ENCODE measurements at regions not wholly inside any gene's neighbourhood (a gene's known extent, or its start where the extent isn't known, plus 50 kb on each side); places are given as distances from the start of the nearest gene placed in this dataset.
"Not testable (repeated sequence)": the region's sequence is repeated elsewhere in the genome, so short reads cannot be mapped to it uniquely, and the experiment has no call there.

DNA sequence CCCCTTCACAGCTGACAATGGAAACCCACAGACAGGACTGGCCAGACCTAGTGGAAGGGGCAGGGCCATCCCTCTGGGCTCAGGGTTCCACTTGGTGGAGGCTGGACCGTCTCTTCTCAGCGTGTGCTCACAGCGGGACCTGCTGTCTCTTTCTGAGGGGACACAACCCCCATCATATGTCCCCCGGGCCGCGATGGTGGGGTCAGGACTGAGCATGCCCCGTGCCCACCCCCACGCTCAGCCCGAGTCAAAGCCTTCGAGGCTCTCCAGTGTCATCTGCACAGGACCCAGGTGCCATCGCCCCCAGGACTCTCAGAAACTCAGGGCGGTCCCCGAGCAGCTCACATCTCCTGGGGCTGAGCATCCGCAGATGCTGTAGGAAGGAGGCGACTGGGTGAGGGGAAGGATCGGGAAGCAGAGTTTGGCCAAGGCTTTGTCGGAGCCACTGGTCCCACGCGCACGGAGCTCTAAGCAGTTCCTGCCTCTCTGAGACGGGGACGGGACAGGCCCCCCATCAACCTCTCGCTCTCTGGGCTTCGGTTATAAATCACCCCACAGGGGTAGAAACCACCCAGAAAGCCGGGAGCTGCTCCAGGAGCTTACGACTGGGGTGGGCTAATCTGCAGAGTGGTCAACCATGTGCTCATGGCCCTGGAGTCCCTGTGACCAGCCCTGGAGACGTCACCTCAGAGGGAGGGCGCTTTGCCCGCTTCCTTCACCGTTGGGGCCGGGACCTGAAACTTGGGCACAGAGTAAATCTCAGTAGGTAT, 183.4 kb upstream of the SULF2 start:
- TF ChIP-seq, protein P1, sequence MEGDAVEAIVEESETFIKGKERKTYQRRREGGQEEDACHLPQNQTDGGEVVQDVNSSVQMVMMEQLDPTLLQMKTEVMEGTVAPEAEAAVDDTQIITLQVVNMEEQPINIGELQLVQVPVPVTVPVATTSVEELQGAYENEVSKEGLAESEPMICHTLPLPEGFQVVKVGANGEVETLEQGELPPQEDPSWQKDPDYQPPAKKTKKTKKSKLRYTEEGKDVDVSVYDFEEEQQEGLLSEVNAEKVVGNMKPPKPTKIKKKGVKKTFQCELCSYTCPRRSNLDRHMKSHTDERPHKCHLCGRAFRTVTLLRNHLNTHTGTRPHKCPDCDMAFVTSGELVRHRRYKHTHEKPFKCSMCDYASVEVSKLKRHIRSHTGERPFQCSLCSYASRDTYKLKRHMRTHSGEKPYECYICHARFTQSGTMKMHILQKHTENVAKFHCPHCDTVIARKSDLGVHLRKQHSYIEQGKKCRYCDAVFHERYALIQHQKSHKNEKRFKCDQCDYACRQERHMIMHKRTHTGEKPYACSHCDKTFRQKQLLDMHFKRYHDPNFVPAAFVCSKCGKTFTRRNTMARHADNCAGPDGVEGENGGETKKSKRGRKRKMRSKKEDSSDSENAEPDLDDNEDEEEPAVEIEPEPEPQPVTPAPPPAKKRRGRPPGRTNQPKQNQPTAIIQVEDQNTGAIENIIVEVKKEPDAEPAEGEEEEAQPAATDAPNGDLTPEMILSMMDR (IDR thresholded peaks at IDR 0.05; ENCODE audit: low read length, missing control alignments): no peak
- no peak for DNase-seq (ENCODE audit: low read depth)
- H3K4me3 ChIP-seq (replicated peaks; ENCODE audit: low read depth, low read length): no peak overlapping the region

GRCh38 chr20:47964149-47964548, 178.9 kb upstream of the SULF2 start:
- TF ChIP-seq, protein P1 (IDR thresholded peaks at IDR 0.05; ENCODE audit: low read length, missing control alignments): no peak
- DNase-seq (ENCODE audit: low read depth): no peak
- H3K4me3 ChIP-seq (replicated peaks; ENCODE audit: low read depth, low read length): no peak overlapping the region

DNA sequence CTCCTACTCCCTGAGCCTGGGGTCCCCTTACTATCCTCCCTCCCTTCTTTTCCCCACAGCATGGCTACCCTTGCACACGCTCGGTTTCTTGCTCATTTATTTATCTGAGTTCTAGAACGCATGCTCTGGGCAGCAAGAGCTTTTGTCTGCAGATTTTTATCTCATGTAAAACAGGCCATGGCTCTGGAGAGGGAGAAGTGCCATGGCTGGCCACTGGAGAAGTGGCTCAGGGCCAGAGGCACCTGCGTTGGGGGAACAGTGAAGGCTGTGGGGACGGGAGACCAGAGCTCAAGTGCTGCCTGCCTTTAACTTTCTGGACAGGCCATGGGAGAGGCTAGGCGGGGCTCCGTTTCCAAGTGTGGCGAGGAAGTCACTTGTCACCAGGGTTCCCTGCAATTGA, 177.7 kb upstream of the SULF2 start:
- no peak overlapping the region for H3K4me3 ChIP-seq (replicated peaks; ENCODE audit: low read depth, low read length)
- no peak for DNase-seq (ENCODE audit: low read depth)
- TF ChIP-seq, protein P1 (IDR thresholded peaks at IDR 0.05; ENCODE audit: low read length, missing control alignments): no peak

- no peak for DNase-seq (ENCODE audit: low read depth)
Observed at GRCh38 chr20:47962286-47962963, 177.1 kb upstream of the SULF2 start.

DNA sequence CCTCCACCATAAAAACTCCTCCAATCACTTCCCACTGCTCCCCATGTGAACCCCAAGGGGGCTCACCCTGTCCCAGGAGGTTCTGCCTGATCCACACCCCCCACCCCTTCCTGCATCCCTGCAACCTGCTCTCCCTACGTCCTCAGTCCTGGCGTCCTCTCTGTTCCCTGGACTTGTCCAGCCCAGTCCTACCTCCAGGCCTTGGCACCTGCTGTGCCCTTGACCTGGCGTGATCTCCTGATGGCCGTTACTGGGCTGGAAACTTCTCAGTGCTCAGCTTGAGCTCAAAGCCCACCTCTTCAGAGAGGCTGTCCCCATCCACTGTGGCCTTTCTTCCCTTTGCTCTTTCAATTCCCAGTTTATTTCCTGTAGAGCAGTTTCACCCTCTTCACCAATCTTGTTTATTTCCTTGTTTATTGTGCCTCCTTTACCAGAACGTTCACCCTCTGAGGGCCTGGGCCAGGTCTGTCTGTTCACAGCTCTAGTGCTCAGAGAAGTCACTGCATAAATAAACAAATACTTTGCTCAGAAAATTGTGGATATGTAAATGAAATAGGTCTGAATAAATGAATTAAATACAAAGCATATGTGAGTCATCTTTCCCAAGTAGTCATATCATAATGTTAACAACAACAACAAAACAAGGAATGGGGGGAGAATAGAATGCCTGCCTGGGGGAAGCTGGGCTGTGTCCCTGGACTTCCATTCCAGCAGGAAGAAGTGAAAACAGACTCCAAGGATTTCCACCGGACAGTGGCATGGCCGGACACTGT, 175.7 kb upstream of the SULF2 start:
- no peak overlapping the region for H3K4me3 ChIP-seq (replicated peaks; ENCODE audit: low read depth, low read length)
- TF ChIP-seq, protein P1 (IDR thresholded peaks at IDR 0.05; ENCODE audit: low read length, missing control alignments): no peak
- DNase-seq (ENCODE audit: low read depth): no peak

More at GRCh38 chr20:47962286-47962963, 177.1 kb upstream of the SULF2 start:
- TF ChIP-seq, protein P1 (IDR thresholded peaks at IDR 0.05; ENCODE audit: low read length, missing control alignments): no peak
- H3K4me3 ChIP-seq (replicated peaks; ENCODE audit: low read depth, low read length): no peak overlapping the region

DNA sequence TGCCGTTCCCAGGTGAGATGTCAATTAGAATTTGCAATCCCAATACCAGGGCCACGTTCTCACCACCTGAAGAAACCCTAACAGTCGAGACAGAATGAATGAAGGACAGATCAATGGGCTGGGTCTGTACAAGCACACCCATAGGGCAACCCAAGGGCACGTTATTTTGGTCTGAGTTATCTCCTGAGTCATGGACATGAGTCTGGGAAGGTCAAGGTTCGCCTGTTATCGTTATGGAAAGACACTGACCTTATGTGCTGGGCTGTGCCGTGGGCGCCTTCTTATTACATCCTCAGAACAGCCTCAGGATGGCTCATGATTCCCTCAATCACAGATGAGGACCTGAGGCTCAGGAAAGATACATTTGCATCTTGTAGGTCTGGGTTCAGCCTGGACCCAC, 175.0 kb upstream of the SULF2 start:
- TF ChIP-seq, protein P1 (IDR thresholded peaks at IDR 0.05; ENCODE audit: low read length, missing control alignments): no peak
- DNase-seq (ENCODE audit: low read depth): no peak
- H3K4me3 ChIP-seq (replicated peaks; ENCODE audit: low read depth, low read length): no peak overlapping the region

- H3K4me3 ChIP-seq (replicated peaks; ENCODE audit: low read depth, low read length): not testable (repeated sequence)
- peak; percentile 83 for DNase-seq (ENCODE audit: low read depth)
Observed at GRCh38 chr20:47957989-47958801, 172.9 kb upstream of the SULF2 start.

Data from fibroblast of pulmonary artery (primary cell).